Trophoblast cell (in vitro differentiated cells and primary cell): ENCODE measurements at regions not wholly inside any gene's neighbourhood (a gene's known extent, or its start where the extent isn't known, plus 50 kb on each side); places are given as distances from the start of the nearest gene placed in this dataset.

Experiments used
- DNase-seq, 2 donors: peaks; one replicate each; pipeline ENCODE4 v3.0.0-alpha.2; 2016
- H2AFZ ChIP-seq: 2 replicates; pipeline ENCODE4 v1.6.1; 2013; ENCODE audit warnings: low read length, moderate library complexity, mild to moderate bottlenecking; ENCODE audit not compliant: insufficient read depth, poor library complexity
- H2AK5ac ChIP-seq: 2 replicates; pipeline ENCODE4 v1.6.1; 2013; ENCODE audit warnings: mild to moderate bottlenecking, low read length
- H2BK120ac ChIP-seq: 2 replicates; pipeline ENCODE4 v1.6.1; 2013; ENCODE audit warnings: low read length, mild to moderate bottlenecking, moderate library complexity; ENCODE audit not compliant: insufficient read depth, poor library complexity
- H2BK12ac ChIP-seq: 2 replicates; pipeline ENCODE4 v1.6.1; 2013; ENCODE audit warnings: mild to moderate bottlenecking, low read length, moderate library complexity
- H2BK5ac ChIP-seq: 2 replicates; pipeline ENCODE4 v1.6.1; 2013; ENCODE audit warnings: low read length, low read depth, moderate library complexity, mild to moderate bottlenecking; ENCODE audit not compliant: poor library complexity
- H3K14ac ChIP-seq: 2 replicates; pipeline ENCODE4 v1.6.1; 2013; ENCODE audit warnings: mild to moderate bottlenecking, low read length
- H3K18ac ChIP-seq: 2 replicates; pipeline ENCODE4 v1.6.1; 2013; ENCODE audit warnings: mild to moderate bottlenecking, low read length
- H3K23ac ChIP-seq: 2 replicates; pipeline ENCODE4 v1.6.1; 2013; ENCODE audit warnings: low read length
- H3K27ac ChIP-seq: 2 replicates; pipeline ENCODE4 v1.5.1; 2013; ENCODE audit warnings: low read depth, mild to moderate bottlenecking, inconsistent platforms, low read length, moderate library complexity
- H3K27me3 ChIP-seq: 2 replicates; pipeline ENCODE4 v1.6.1; 2013; ENCODE audit warnings: inconsistent platforms, mild to moderate bottlenecking, low read length, moderate library complexity; ENCODE audit not compliant: insufficient read depth
- H3K36me3 ChIP-seq, 2 experiments: 1 replicate in 1 of 2; 2 replicates in 1 of 2; pipeline ENCODE4 v1.6.1; 2013; ENCODE audit warnings: low read length in 2 of 2, mild to moderate bottlenecking in 2 of 2, moderate library complexity in 1 of 2; ENCODE audit not compliant: insufficient read depth in 2 of 2, control insufficient read depth in 1 of 2
- H3K4ac ChIP-seq: 2 replicates; pipeline ENCODE4 v1.6.1; 2013; ENCODE audit warnings: low read depth, mild to moderate bottlenecking, low read length, moderate library complexity
- H3K4me1 ChIP-seq, 2 experiments: 1 replicate in 1 of 2; 2 replicates in 1 of 2; pipeline ENCODE4 v1.6.1; 2013; ENCODE audit warnings: low read length in 2 of 2, mild to moderate bottlenecking in 2 of 2, moderate library complexity in 1 of 2; ENCODE audit not compliant: insufficient read depth in 2 of 2, control insufficient read depth in 1 of 2
- H3K4me2 ChIP-seq: 2 replicates; pipeline ENCODE4 v1.6.1; 2013; ENCODE audit warnings: inconsistent platforms, mild to moderate bottlenecking, low read length, moderate library complexity
- H3K4me3 ChIP-seq: 2 replicates; pipeline ENCODE4 v1.5.1; 2013; ENCODE audit warnings: mild to moderate bottlenecking, low read depth, low read length, inconsistent platforms
- H3K79me1 ChIP-seq: one replicate; pipeline ENCODE4 v1.6.1; 2013; ENCODE audit warnings: low read length
- H3K79me2 ChIP-seq: 2 replicates; pipeline ENCODE4 v1.6.1; 2013; ENCODE audit warnings: low read length, mild to moderate bottlenecking; ENCODE audit not compliant: control insufficient read depth, insufficient read depth, poor library complexity
- H3K9ac ChIP-seq: 2 replicates; pipeline ENCODE4 v1.6.1; 2013; ENCODE audit warnings: mild to moderate bottlenecking, low read length
- H3K9me3 ChIP-seq: 2 replicates; pipeline ENCODE4 v1.6.1; 2013; ENCODE audit warnings: low read depth, mild to moderate bottlenecking, control low read depth, inconsistent platforms, low read length; ENCODE audit not compliant: insufficient read depth
- H4K12ac ChIP-seq: 2 replicates; pipeline ENCODE4 v1.6.1; 2013; ENCODE audit warnings: low read depth, mild to moderate bottlenecking, low read length, moderate library complexity
- H4K8ac ChIP-seq: 2 replicates; pipeline ENCODE4 v1.6.1; 2013; ENCODE audit warnings: low read depth, mild to moderate bottlenecking, low read length, moderate library complexity
- H4K91ac ChIP-seq: one replicate; pipeline ENCODE4 v1.6.1; 2013; ENCODE audit warnings: low read depth, mild to moderate bottlenecking, low read length, moderate library complexity
- WGBS: extraction: QIAGEN DNeasy Blood & Tissue Kit; methylation state at CpG from one replicate; pipeline ENCODE4 v1.1.7; 2013; ENCODE audit warnings: missing lambda C conversion rate; ENCODE audit not compliant: insufficient read length, insufficient coverage; ENCODE audit errors: extremely low coverage; 5-methylcytosine and 5-hydroxymethylcytosine counted together

DNA sequence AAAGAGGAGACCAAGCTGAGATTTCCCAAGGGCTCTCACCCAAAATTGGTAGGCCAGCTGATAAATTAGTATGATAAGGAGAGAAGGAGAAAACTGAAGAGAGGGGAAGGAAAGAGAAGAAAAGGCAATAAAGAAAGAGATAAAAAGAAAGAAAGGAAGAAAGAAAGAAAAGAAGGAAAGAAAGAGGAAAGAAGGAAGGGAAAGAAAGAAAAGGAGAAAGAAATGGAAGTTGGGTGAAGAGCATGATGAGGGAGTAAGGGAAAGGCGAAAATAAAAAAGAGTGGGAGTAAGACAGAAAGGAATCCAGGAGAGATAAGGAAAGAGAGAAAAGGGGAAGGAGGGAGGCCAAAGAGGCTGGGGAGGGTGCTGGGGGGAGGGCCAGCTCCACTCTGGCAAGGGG is 95.4 kb downstream of the MRM1 start:
- no peak overlapping the region for H3K4me3 ChIP-seq
- H2AFZ ChIP-seq = no peak overlapping the region
- H3K9me3 ChIP-seq = peaks cover 1% of the 10 kb centered on the region
- 100% methylated on average over 1 of the region's 1 CpG for WGBS
- no peak overlapping the region for H3K27ac ChIP-seq
- no peak overlapping the region for H4K91ac ChIP-seq
- no peak overlapping the region for H3K4me2 ChIP-seq
- H2BK120ac ChIP-seq = no peak overlapping the region
- no peaks in the 10 kb centered on the region for H3K79me2 ChIP-seq
- no peak overlapping the region for H3K4ac ChIP-seq
- no peak overlapping the region for H3K18ac ChIP-seq
- H3K79me1 ChIP-seq = no peaks in the 10 kb centered on the region
- H3K36me3 ChIP-seq = no peaks in the 10 kb centered on the region
- H3K23ac ChIP-seq = no peak overlapping the region
- H3K4me1 ChIP-seq = no peaks in the 10 kb centered on the region
- H3K27me3 ChIP-seq = no peaks in the 10 kb centered on the region
- H4K8ac ChIP-seq = no peak overlapping the region
- no peak overlapping the region for H2AK5ac ChIP-seq
- no peak for DNase-seq
- no peak overlapping the region for H3K9ac ChIP-seq
- H3K14ac ChIP-seq = no peak overlapping the region
- H2BK5ac ChIP-seq = no peak overlapping the region
- H4K12ac ChIP-seq = no peak overlapping the region
- no peak overlapping the region for H2BK12ac ChIP-seq

- no peak overlapping the region for H2BK5ac ChIP-seq
- H2AK5ac ChIP-seq = no peak overlapping the region
- no peak overlapping the region for H4K12ac ChIP-seq
- H3K9me3 ChIP-seq = peaks cover 1% of the 10 kb centered on the region
- WGBS = no CpG with 5 or more reads among the region's 16 CpGs
- H2BK120ac ChIP-seq = no peak overlapping the region
- no peak overlapping the region for H3K4me2 ChIP-seq
- H3K27me3 ChIP-seq = no peaks in the 10 kb centered on the region
- no peak overlapping the region for H2AFZ ChIP-seq
- H2BK12ac ChIP-seq = no peak overlapping the region
- no peak overlapping the region for H3K23ac ChIP-seq
- H3K79me1 ChIP-seq = no peaks in the 10 kb centered on the region
- no peaks in the 10 kb centered on the region for H3K4me1 ChIP-seq
- no peaks in the 10 kb centered on the region for H3K79me2 ChIP-seq
- no peak overlapping the region for H4K8ac ChIP-seq
- no peak overlapping the region for H3K14ac ChIP-seq
- H3K27ac ChIP-seq = no peak overlapping the region
- H3K18ac ChIP-seq = no peak overlapping the region
- H3K36me3 ChIP-seq = no peaks in the 10 kb centered on the region
- no peak overlapping the region for H3K9ac ChIP-seq
- no peak overlapping the region for H3K4me3 ChIP-seq
- DNase-seq = no peak
- no peak overlapping the region for H3K4ac ChIP-seq
- no peak overlapping the region for H4K91ac ChIP-seq
These were observed 96.6 kb downstream of the MRM1 start for GRCh38 chr17:36697903-36698530.

- Histone ChIP-seq H3K23ac (no peak overlapping the region), H2AFZ (no peak overlapping the region), H3K4me1 (peaks cover 0 to 3% of the 10 kb centered on the region in 2 experiments), H2BK12ac (no peak overlapping the region), H4K12ac (no peak overlapping the region), H3K4me3 (no peak overlapping the region), H3K27ac (no peak overlapping the region), H3K14ac (no peak overlapping the region), H3K9ac (no peak overlapping the region), H3K36me3 (no peaks in the 10 kb centered on the region), H3K79me1 (no peaks in the 10 kb centered on the region), H2BK120ac (no peak overlapping the region), H4K8ac (no peak overlapping the region), H3K27me3 (no peaks in the 10 kb centered on the region), H2AK5ac (no peak overlapping the region), H3K9me3 (peaks cover 4% of the 10 kb centered on the region), H2BK5ac (no peak overlapping the region), H3K4me2 (no peak overlapping the region), H4K91ac (no peak overlapping the region), H3K79me2 (no peaks in the 10 kb centered on the region), H3K18ac (no peak overlapping the region), H3K4ac (no peak overlapping the region)
- no CpG with 5 or more reads among the region's 13 CpGs for WGBS
- no peak for DNase-seq
These were observed 100.2 kb downstream of the MRM1 start for GRCh38 chr17:36701429-36702099.

GRCh38 chr17:36702636-36703035 is 101.3 kb downstream of the MRM1 start:
- Histone ChIP-seq H3K4me1 (peaks cover 0 to 3% of the 10 kb centered on the region in 2 experiments), H3K4me3 (no peak overlapping the region), H4K12ac (no peak overlapping the region), H2AFZ (no peak overlapping the region), H2BK120ac (no peak overlapping the region), H3K27me3 (no peaks in the 10 kb centered on the region), H3K27ac (no peak overlapping the region), H3K18ac (no peak overlapping the region), H2BK5ac (no peak overlapping the region), H2BK12ac (no peak overlapping the region), H3K36me3 (no peaks in the 10 kb centered on the region), H3K9me3 (peaks cover 3% of the 10 kb centered on the region), H3K79me2 (no peaks in the 10 kb centered on the region), H3K9ac (no peak overlapping the region), H3K23ac (no peak overlapping the region), H4K8ac (no peak overlapping the region), H3K4ac (no peak overlapping the region), H3K4me2 (no peak overlapping the region), H3K14ac (no peak overlapping the region), H3K79me1 (no peaks in the 10 kb centered on the region), H4K91ac (no peak overlapping the region), H2AK5ac (no peak overlapping the region)
- no CpG with 5 or more reads among the region's 1 CpG for WGBS
- DNase-seq = no peak
